HCT116 (cell line): ENCODE measurements at regions not wholly inside any gene's neighbourhood (a gene's known extent, or its start where the extent isn't known, plus 50 kb on each side); places are given as distances from the start of the nearest gene placed in this dataset.

Source experiments
- EZH2 ChIP-seq: fragments of 200-600 bp; sonication (generic); IDR thresholded peaks from 2 replicates; pipeline ENCODE4 v1.6.1; 2017; ENCODE audit warnings: antibody characterized with exemption, mixed run types
- ZNF274 ChIP-seq: fragments of 200-500 bp; sonication (Bioruptor generic); IDR thresholded peaks from 2 replicates; pipeline ENCODE4 v1.6.1; 2014; ENCODE audit warnings: mild to moderate bottlenecking, low read depth, low read length, inconsistent platforms

- no peak for TF ChIP-seq ZNF274
- no peak for TF ChIP-seq EZH2
Observed at GRCh38 chr4:148881860-148882643, 439.8 kb upstream of the NR3C2 start.
